HG02759 (cell line): ENCODE measurements at regions not wholly inside any gene's neighbourhood (a gene's known extent, or its start where the extent isn't known, plus 50 kb on each side); places are given as distances from the start of the nearest gene placed in this dataset.
A peak's percentile ranks its signal among the peaks of the same experiment; 100 is the strongest.
"Not testable (repeated sequence)": the region's sequence is repeated elsewhere in the genome, so short reads cannot be mapped to it uniquely, and the experiment has no call there.

Source experiments
- ATAC-seq: cut with Tn5 transposase; IDR thresholded peaks from one replicate; pipeline ENCODE4 v1.9.1; 2021; ENCODE audit warnings: mild to moderate bottlenecking, moderate library complexity; ENCODE audit not compliant: unreplicated experiment

DNA sequence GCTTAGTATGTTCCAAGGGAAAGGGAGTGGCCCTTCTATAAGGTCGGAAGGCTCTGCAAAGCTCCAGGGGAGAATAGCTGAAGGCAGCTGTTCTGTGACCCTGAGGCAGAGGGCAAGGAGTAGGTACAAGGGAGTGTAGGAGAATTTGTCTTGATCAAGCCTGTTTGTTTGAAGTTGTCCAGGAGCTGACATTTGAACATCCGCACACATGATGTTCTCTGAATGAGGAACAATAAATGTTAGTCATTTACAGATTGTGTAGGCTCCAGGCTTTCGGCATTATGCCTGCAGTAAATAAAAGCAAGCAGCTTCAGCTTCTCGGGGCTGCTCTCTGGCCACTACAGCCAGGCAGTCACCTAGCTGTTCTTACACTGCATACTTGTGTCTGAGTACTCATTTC is 52.7 kb downstream of the CTAGE6 start:
- ATAC-seq: not testable (repeated sequence)

DNA sequence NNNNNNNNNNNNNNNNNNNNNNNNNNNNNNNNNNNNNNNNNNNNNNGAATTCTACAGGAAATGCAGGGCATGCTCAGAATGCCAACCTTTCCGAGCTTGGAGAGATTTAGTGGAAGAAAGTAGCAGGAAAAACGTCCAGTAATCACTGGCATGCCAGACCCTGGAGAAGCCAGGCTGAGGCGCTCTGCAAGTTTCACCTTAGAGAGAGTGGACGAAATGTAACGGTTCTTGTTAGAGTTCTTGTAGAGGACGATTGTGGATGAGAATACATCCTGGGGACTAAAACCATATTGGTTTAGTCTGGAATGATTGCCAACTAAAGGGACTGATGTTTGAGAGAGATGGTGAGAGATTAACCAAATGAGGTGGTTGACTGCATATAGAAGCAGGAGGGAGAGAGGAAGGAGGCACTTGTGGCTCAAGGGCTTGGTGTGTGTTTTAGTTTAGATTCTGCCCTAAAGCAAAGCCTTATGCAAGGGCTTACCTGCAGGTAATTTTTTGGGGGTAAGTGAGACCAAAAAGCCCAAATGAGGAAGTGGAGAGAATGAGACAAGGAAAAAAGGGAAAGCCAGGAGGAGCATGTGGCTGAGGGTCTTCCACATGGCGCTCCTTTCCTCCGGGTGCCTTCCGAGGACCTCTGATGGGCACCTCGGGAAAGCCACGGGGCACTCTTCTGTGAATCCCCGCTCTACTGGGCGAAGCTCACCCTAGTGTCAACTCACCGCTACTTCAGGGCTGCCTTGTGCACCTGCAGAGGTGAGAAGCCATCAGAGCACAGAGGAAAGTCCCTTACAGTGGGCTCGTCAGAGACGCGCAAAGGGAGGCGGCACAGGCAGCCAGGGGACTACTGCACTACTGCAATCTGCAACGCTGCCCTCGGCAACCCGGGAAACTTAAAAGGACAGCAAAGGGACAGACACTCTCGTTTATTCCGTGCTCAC is 56.5 kb downstream of the CTAGE6 start:
- peak; percentile 99 for ATAC-seq
